ENCODE measurements at regions not wholly inside any gene's neighbourhood (a gene's known extent, or its start where the extent isn't known, plus 50 kb on each side); places are given as distances from the start of the nearest gene placed in this dataset.

GRCh38 chr4:58983887-58984286 lies 1873.7 kb upstream of the IGFBP7 start:
- Mint-ChIP-seq H3K27me3 (ENCODE audit: low read depth) (no peaks in the 10 kb centered on the region), H3K27ac (no peak overlapping the region), H3K4me1 (no peaks in the 10 kb centered on the region), H3K9me3 (peaks cover 7% of the 10 kb centered on the region; the same call in 1 of the 2 replicates), H3K36me3 (no peaks in the 10 kb centered on the region), H3K4me3 (no peak overlapping the region)
- CTCF ChIA-PET: no interaction called here
- POLR2A ChIA-PET: no interaction called here
- no peak for DNase-seq (ENCODE audit: low spot score)
- TF ChIP-seq CDX4 (CRISPR knock-in tag; IDR thresholded peaks at IDR 0.05; ENCODE audit: borderline replicate concordance) (no peak), SMAD3 (CRISPR knock-in tag; IDR thresholded peaks at IDR 0.05; ENCODE audit: borderline replicate concordance) (no peak), EMX1 (CRISPR knock-in tag; IDR thresholded peaks at IDR 0.05) (no peak), ZNF396 (CRISPR knock-in tag; IDR thresholded peaks at IDR 0.05; ENCODE audit: borderline replicate concordance) (no peak), CREB1 (CRISPR knock-in tag; IDR thresholded peaks at IDR 0.05) (no peak), ZNF423 (CRISPR knock-in tag; IDR thresholded peaks at IDR 0.05) (no peak), FOXP1 (CRISPR knock-in tag; IDR thresholded peaks at IDR 0.05; ENCODE audit: borderline replicate concordance) (no peak), E2F4 (CRISPR knock-in tag; IDR thresholded peaks at IDR 0.05; ENCODE audit: borderline replicate concordance, low read depth) (no peak), IRF2 (CRISPR knock-in tag; IDR thresholded peaks at IDR 0.05; ENCODE audit: borderline replicate concordance, low read depth) (no peak), ERG (CRISPR knock-in tag; IDR thresholded peaks at IDR 0.05) (no peak), MAX (CRISPR knock-in tag; IDR thresholded peaks at IDR 0.05) (no peak), E2F1 (CRISPR knock-in tag; IDR thresholded peaks at IDR 0.05) (no peak)
- ATAC-seq: no peak

- H3K27me3 Mint-ChIP-seq (ENCODE audit: low read depth): no peaks in the 10 kb centered on the region
- ChIA-PET POLR2A (no interaction called here), CTCF (no interaction called here)
- no peaks in the 10 kb centered on the region for H3K36me3 Mint-ChIP-seq
- H3K4me3 Mint-ChIP-seq: no peak overlapping the region
- H3K9me3 Mint-ChIP-seq: no peaks in the 10 kb centered on the region
- DNase-seq (ENCODE audit: low spot score) (no peak), ATAC-seq (no peak)
- peaks cover 8% of the 10 kb centered on the region; the same call in 1 of the 2 replicates for H3K4me1 Mint-ChIP-seq
- no peak overlapping the region for H3K27ac Mint-ChIP-seq
- no peak for TF ChIP-seq ZSCAN18 (CRISPR knock-in tag; IDR thresholded peaks at IDR 0.05)
- TF ChIP-seq E2F4 (CRISPR knock-in tag; IDR thresholded peaks at IDR 0.05; ENCODE audit: borderline replicate concordance, low read depth): no peak
- no peak for TF ChIP-seq ATF1 (CRISPR knock-in tag; IDR thresholded peaks at IDR 0.05)
- no peak for TF ChIP-seq GABPB1 (CRISPR knock-in tag; IDR thresholded peaks at IDR 0.05)
- no peak for TF ChIP-seq ATF6 (CRISPR knock-in tag; IDR thresholded peaks at IDR 0.05)
- no peak for TF ChIP-seq JUN (CRISPR knock-in tag; IDR thresholded peaks at IDR 0.05)
- TF ChIP-seq PRRX2 (CRISPR knock-in tag; IDR thresholded peaks at IDR 0.05): no peak
- TF ChIP-seq RELA (CRISPR knock-in tag; IDR thresholded peaks at IDR 0.05; ENCODE audit: borderline replicate concordance): no peak
- TF ChIP-seq FOXP1 (CRISPR knock-in tag; IDR thresholded peaks at IDR 0.05; ENCODE audit: borderline replicate concordance): no peak
- no peak for TF ChIP-seq AFF4 (CRISPR knock-in tag; IDR thresholded peaks at IDR 0.05; ENCODE audit: borderline replicate concordance)
- no peak for TF ChIP-seq NR3C1 (CRISPR knock-in tag; conservative IDR thresholded peaks at IDR 0.05; ENCODE audit: low read depth)
Observed at GRCh38 chr4:59002148-59002547, 1892.0 kb upstream of the IGFBP7 start.

All from WTC11 (cell line).